Neural cell (in vitro differentiated cells): ENCODE measurements at regions not wholly inside any gene's neighbourhood (a gene's known extent, or its start where the extent isn't known, plus 50 kb on each side); places are given as distances from the start of the nearest gene placed in this dataset.

ENCODE experiments used
- H2AFZ ChIP-seq: fragments of 200-600, 300-800 bp; sonication (generic), shearing (Covaris generic); 2 replicates; pipeline ENCODE4 v1.6.0; 2014; ENCODE audit warnings: low read depth, mild to moderate bottlenecking, antibody characterized with exemption, low read length, moderate library complexity
- H3F3A ChIP-seq: fragments of 200-600 bp; shearing (Covaris generic); 2 replicates; pipeline ENCODE4 v1.6.1; 2016; ENCODE audit warnings: mild to moderate bottlenecking, moderate library complexity, mixed read lengths, antibody characterized with exemption, low read length; ENCODE audit not compliant: insufficient read depth, poor library complexity, severe bottlenecking
- H3K27ac ChIP-seq: fragments of 200-600, 300-800 bp; sonication (generic), shearing (Covaris generic); 2 replicates; pipeline ENCODE4 v1.5.1; 2014; ENCODE audit warnings: mild to moderate bottlenecking, low read length, moderate library complexity
- H3K27me3 ChIP-seq: fragments of 300-800, 200-600 bp; sonication (generic), shearing (Covaris generic); 2 replicates; pipeline ENCODE4 v1.6.0; 2014; ENCODE audit warnings: mild to moderate bottlenecking, low read depth, low read length, moderate library complexity; ENCODE audit not compliant: insufficient read depth
- H3K36me3 ChIP-seq: fragments of 300-800, 200-600 bp; sonication (generic), shearing (Covaris generic); 2 replicates; pipeline ENCODE4 v1.5.1; 2014; ENCODE audit warnings: mild to moderate bottlenecking, antibody characterized with exemption, low read length, moderate library complexity; ENCODE audit not compliant: insufficient read depth
- H3K4me2 ChIP-seq: fragments of 300-800, 200-600 bp; sonication (generic), shearing (Covaris generic); 2 replicates; pipeline ENCODE4 v1.6.0; 2014; ENCODE audit warnings: mild to moderate bottlenecking, low read length
- H3K4me3 ChIP-seq: fragments of 300-800, 200-600 bp; sonication (generic), shearing (Covaris generic); 2 replicates; pipeline ENCODE4 v1.5.1; 2014; ENCODE audit warnings: mild to moderate bottlenecking, low read length, moderate library complexity
- H3K79me2 ChIP-seq: fragments of 200-600 bp; shearing (Covaris generic); replicated peaks from 2 replicates; pipeline ENCODE4 v1.6.0; 2014; ENCODE audit warnings: mild to moderate bottlenecking, low read length, moderate library complexity; ENCODE audit not compliant: insufficient read depth
- H3K9ac ChIP-seq: fragments of 300-800, 200-600 bp; sonication (generic), shearing (Covaris generic); 2 replicates; pipeline ENCODE4 v1.6.1; 2016; ENCODE audit warnings: mild to moderate bottlenecking, low read length, mixed read lengths
- H3K9me2 ChIP-seq: fragments of 200-600 bp; shearing (Covaris generic); 2 replicates; pipeline ENCODE4 v1.6.1; 2016; ENCODE audit warnings: mild to moderate bottlenecking, low read length, mixed read lengths; ENCODE audit not compliant: insufficient read depth
- H3K9me3 ChIP-seq: fragments of 200-600, 300-800 bp; sonication (generic), shearing (Covaris generic); 2 replicates; pipeline ENCODE4 v1.6.1; 2016; ENCODE audit warnings: mild to moderate bottlenecking, mixed run types, low read length, moderate library complexity, mixed read lengths
- H4K20me1 ChIP-seq: fragments of 200-600 bp; shearing (Covaris generic); 2 replicates; pipeline ENCODE4 v1.6.1; 2016; ENCODE audit warnings: mild to moderate bottlenecking, mixed run types; ENCODE audit not compliant: insufficient read depth
- CTCF ChIP-seq: fragments of 450-650 bp; IDR thresholded peaks from 2 replicates; pipeline ENCODE4 v1.5.1; 2014; ENCODE audit warnings: antibody characterized with exemption, mild to moderate bottlenecking, moderate library complexity; ENCODE audit not compliant: poor library complexity, severe bottlenecking
- EP300 ChIP-seq: fragments of 450-650 bp; conservative IDR thresholded peaks from 2 replicates; pipeline ENCODE4 v1.6.1; 2014; ENCODE audit warnings: antibody characterized with exemption, mild to moderate bottlenecking, moderate library complexity; ENCODE audit not compliant: poor library complexity, severe bottlenecking
- EZH2 ChIP-seq: fragments of 200-600, 300-800 bp; shearing (Covaris generic), sonication (generic); IDR thresholded peaks from 2 replicates; pipeline ENCODE4 v1.6.1; 2014; ENCODE audit warnings: antibody characterized with exemption, low read length, borderline replicate concordance, mild to moderate bottlenecking; ENCODE audit not compliant: insufficient read depth, poor library complexity, severe bottlenecking
- MXI1 ChIP-seq: fragments of 450-650 bp; conservative IDR thresholded peaks from 2 replicates; pipeline ENCODE4 v1.6.1; 2014; ENCODE audit warnings: antibody characterized with exemption, mild to moderate bottlenecking; ENCODE audit not compliant: poor library complexity, severe bottlenecking
- POLR2AphosphoS5 ChIP-seq: IDR thresholded peaks from 2 replicates; pipeline ENCODE4 v1.6.1; 2012
- RAD21 ChIP-seq: fragments of 450-650 bp; conservative IDR thresholded peaks from 2 replicates; pipeline ENCODE4 v1.6.1; 2014; ENCODE audit warnings: antibody characterized with exemption, mild to moderate bottlenecking, moderate library complexity
- REST ChIP-seq: IDR thresholded peaks from 2 replicates; pipeline ENCODE4 v1.6.1; 2012; ENCODE audit warnings: borderline replicate concordance
- SMC3 ChIP-seq: fragments of 450-650 bp; conservative IDR thresholded peaks from 2 replicates; pipeline ENCODE4 v1.6.1; 2014; ENCODE audit warnings: antibody characterized with exemption, mild to moderate bottlenecking, moderate library complexity; ENCODE audit not compliant: poor library complexity
- TAF1 ChIP-seq: IDR thresholded peaks from 2 replicates; pipeline ENCODE4 v1.6.1; 2012; ENCODE audit warnings: low read depth

GRCh38 chr4:116401293-116401692 lies 684.1 kb downstream of the TRAM1L1 start:
- H4K20me1 ChIP-seq, result no peaks in the 10 kb centered on the region
- no peaks in the 10 kb centered on the region for H3K9me2 ChIP-seq
- no peak overlapping the region for H3K4me2 ChIP-seq
- no peak overlapping the region for H3K9ac ChIP-seq
- H3K27me3 ChIP-seq, result no peaks in the 10 kb centered on the region
- no peak overlapping the region for H3K27ac ChIP-seq
- TF ChIP-seq REST (no peak), CTCF (no peak), TAF1 (no peak), SMC3 (no peak), EP300 (no peak), MXI1 (no peak), RAD21 (no peak), EZH2 (no peak), POLR2AphosphoS5 (no peak)
- H2AFZ ChIP-seq, result no peak overlapping the region
- H3K79me2 ChIP-seq, result no peaks in the 10 kb centered on the region
- H3F3A ChIP-seq, result no peaks in the 10 kb centered on the region
- H3K9me3 ChIP-seq, result no peaks in the 10 kb centered on the region
- no peak overlapping the region for H3K4me3 ChIP-seq
- H3K36me3 ChIP-seq, result no peaks in the 10 kb centered on the region

- Histone ChIP-seq H3K27me3 (no peaks in the 10 kb centered on the region), H3K4me2 (no peak overlapping the region), H3K9me3 (no peaks in the 10 kb centered on the region), H2AFZ (no peak overlapping the region), H3F3A (no peaks in the 10 kb centered on the region), H3K27ac (no peak overlapping the region), H3K36me3 (no peaks in the 10 kb centered on the region), H3K9me2 (no peaks in the 10 kb centered on the region), H3K9ac (no peak overlapping the region), H3K4me3 (no peak overlapping the region), H4K20me1 (no peaks in the 10 kb centered on the region), H3K79me2 (no peaks in the 10 kb centered on the region)
- TF ChIP-seq SMC3 (no peak), REST (no peak), POLR2AphosphoS5 (no peak), EP300 (no peak), EZH2 (no peak), CTCF (no peak), RAD21 (no peak), MXI1 (no peak)
Measured at GRCh38 chr4:116400480-116400879, 684.9 kb downstream of the TRAM1L1 start.
